ENCODE measurements at regions not wholly inside any gene's neighbourhood (a gene's known extent, or its start where the extent isn't known, plus 50 kb on each side); places are given as distances from the start of the nearest gene placed in this dataset.

- DNase-seq (ENCODE audit: low spot score): no peak
- H3K4me3 ChIP-seq: no peak overlapping the region
- no peak for TF ChIP-seq CTCF (IDR thresholded peaks at IDR 0.05)
- no peak overlapping the region for H3K27ac ChIP-seq
Measured at GRCh38 chr7:156117542-156118247, 305.4 kb upstream of the SHH start.

- Histone ChIP-seq H3K27ac (no peak overlapping the region), H3K4me3 (no peak overlapping the region)
- DNase-seq (ENCODE audit: low spot score): no peak
- TF ChIP-seq CTCF (IDR thresholded peaks at IDR 0.05): no peak
Measured at GRCh38 chr7:156116514-156117215, 304.4 kb upstream of the SHH start.

GRCh38 chr7:156115582-156115981 lies 303.3 kb upstream of the SHH start:
- H3K4me3 ChIP-seq: no peak overlapping the region
- H3K27ac ChIP-seq: no peak overlapping the region
- TF ChIP-seq CTCF (IDR thresholded peaks at IDR 0.05): no peak
- DNase-seq (ENCODE audit: low spot score): no peak

GRCh38 chr7:156113731-156114130 lies 301.5 kb upstream of the SHH start:
- no peak for TF ChIP-seq CTCF (IDR thresholded peaks at IDR 0.05)
- Histone ChIP-seq H3K27ac (no peak overlapping the region), H3K4me3 (no peak overlapping the region)
- DNase-seq (ENCODE audit: low spot score): no peak

GRCh38 chr7:156109988-156110387 lies 297.7 kb upstream of the SHH start:
- no peak overlapping the region for H3K4me3 ChIP-seq
- no peak for TF ChIP-seq CTCF (IDR thresholded peaks at IDR 0.05)
- DNase-seq (ENCODE audit: low spot score): no peak
- no peak overlapping the region for H3K27ac ChIP-seq

GRCh38 chr7:156109076-156109475 lies 296.8 kb upstream of the SHH start:
- DNase-seq (ENCODE audit: low spot score): no peak
- H3K27ac ChIP-seq: no peak overlapping the region
- no peak overlapping the region for H3K4me3 ChIP-seq
- no peak for TF ChIP-seq CTCF (IDR thresholded peaks at IDR 0.05)

- no peak for DNase-seq (ENCODE audit: low spot score)
- no peak overlapping the region for H3K27ac ChIP-seq
Measured at GRCh38 chr7:156107957-156108356, 295.7 kb upstream of the SHH start.

More at GRCh38 chr7:156107957-156108356, 295.7 kb upstream of the SHH start:
- no peak overlapping the region for H3K4me3 ChIP-seq
- no peak for TF ChIP-seq CTCF (IDR thresholded peaks at IDR 0.05)

All from coronary artery (tissue), 2 donors.